ENCODE measurements at regions not wholly inside any gene's neighbourhood (a gene's known extent, or its start where the extent isn't known, plus 50 kb on each side); places are given as distances from the start of the nearest gene placed in this dataset.

DNA sequence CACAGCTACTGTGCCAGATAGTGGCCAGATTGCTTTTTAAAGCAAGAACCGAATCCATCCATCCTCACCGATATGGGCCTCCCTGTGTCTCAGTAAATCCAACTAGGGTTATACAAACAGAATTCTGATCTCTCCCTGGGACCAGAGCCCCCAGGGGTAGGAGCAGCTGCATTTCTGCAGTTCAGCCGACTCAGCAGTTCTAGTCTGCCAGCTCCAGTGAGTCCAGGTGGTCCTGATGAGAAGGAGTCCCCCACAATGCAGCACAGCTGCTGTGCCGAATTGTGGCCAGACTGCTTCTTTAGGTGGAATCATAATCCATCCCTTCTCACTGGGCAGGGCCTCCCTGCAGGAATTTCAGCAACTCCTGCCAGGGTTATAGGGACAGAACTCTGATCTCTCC is 532.9 kb downstream of the ACTRT1 start:
- TF ChIP-seq ZNF274 (IDR thresholded peaks at IDR 0.05; ENCODE audit: low read depth, low read length) (no peak), SUZ12 (IDR thresholded peaks at IDR 0.05; ENCODE audit: extremely low read depth, insufficient read depth, insufficient read length) (no peak), YY1 (IDR thresholded peaks at IDR 0.05; ENCODE audit: insufficient read depth, insufficient read length) (no peak)

All from NT2/D1 (cell line).